GM23338 (cell line): ENCODE measurements at regions not wholly inside any gene's neighbourhood (a gene's known extent, or its start where the extent isn't known, plus 50 kb on each side); places are given as distances from the start of the nearest gene placed in this dataset.

Experiments used
- ATAC-seq: fragments of 200-7000 bp; cut with Tn5 transposase; 3 replicates; pipeline ENCODE4 v1.9.1; 2020
- DNase-seq: peaks from one replicate; pipeline ENCODE4 v3.0.0-alpha.2; 2015; ENCODE audit warnings: low spot score
- H2AFZ ChIP-seq: fragments of 200-600 bp; sonication (generic); 2 replicates; pipeline ENCODE4 v1.8.0; 2016; ENCODE audit warnings: antibody characterized with exemption, mild to moderate bottlenecking, moderate library complexity
- H3F3A ChIP-seq: fragments of 200-600 bp; sonication (generic); replicated peaks from 2 replicates; pipeline ENCODE4 v1.8.0; 2017; ENCODE audit warnings: antibody characterized with exemption, mixed run types, low read depth
- H3K27ac ChIP-seq: fragments of 200-600 bp; sonication (generic); 2 replicates; pipeline ENCODE4 v1.6.1; 2016; ENCODE audit warnings: low read depth
- H3K27me3 ChIP-seq: fragments of 200-600 bp; sonication (generic); 2 replicates; pipeline ENCODE4 v1.8.0; 2016; ENCODE audit warnings: mild to moderate bottlenecking, mixed run types, moderate library complexity; ENCODE audit not compliant: insufficient read depth
- H3K36me3 ChIP-seq: fragments of 200-600 bp; sonication (generic); 2 replicates; pipeline ENCODE4 v1.8.0; 2016; ENCODE audit warnings: mild to moderate bottlenecking; ENCODE audit not compliant: insufficient read depth
- H3K4me1 ChIP-seq: fragments of 200-600 bp; sonication (generic); 2 replicates; pipeline ENCODE4 v1.8.0; 2016; ENCODE audit warnings: mild to moderate bottlenecking, moderate library complexity; ENCODE audit not compliant: insufficient read depth
- H3K4me2 ChIP-seq: fragments of 200-600 bp; sonication (generic); 2 replicates; pipeline ENCODE4 v1.7.1; 2017; ENCODE audit warnings: mixed run types
- H3K4me3 ChIP-seq: fragments of 200-600 bp; sonication (generic); 2 replicates; pipeline ENCODE4 v1.6.1; 2016; ENCODE audit warnings: mixed run types
- H3K79me2 ChIP-seq: fragments of 200-600 bp; sonication (generic); replicated peaks from 2 replicates; pipeline ENCODE4 v1.8.0; 2017; ENCODE audit warnings: mild to moderate bottlenecking; ENCODE audit not compliant: insufficient read depth
- H3K9me2 ChIP-seq: fragments of 200-600 bp; sonication (generic); 2 replicates; pipeline ENCODE4 v1.8.0; 2017; ENCODE audit not compliant: insufficient read depth
- H4K20me1 ChIP-seq: fragments of 200-600 bp; sonication (generic); replicated peaks from 2 replicates; pipeline ENCODE4 v1.8.0; 2017; ENCODE audit warnings: mild to moderate bottlenecking; ENCODE audit not compliant: insufficient read depth
- H3K27ac Mint-ChIP-seq: 2 replicates; pipeline ENCODE4 v1.8.0; 2020; ENCODE audit warnings: inconsistent platforms, mild to moderate bottlenecking, moderate library complexity, mixed read lengths
- H3K27me3 Mint-ChIP-seq: 3 replicates; pipeline ENCODE4 v1.8.0; 2022; ENCODE audit warnings: low read depth, mild to moderate bottlenecking, moderate library complexity, mixed read lengths, inconsistent platforms; ENCODE audit not compliant: insufficient read depth, poor library complexity
- H3K36me3 Mint-ChIP-seq: 3 replicates; pipeline ENCODE4 v1.8.0; 2021; ENCODE audit warnings: low read depth, mild to moderate bottlenecking, inconsistent platforms, moderate library complexity, mixed read lengths
- H3K4me1 Mint-ChIP-seq: 3 replicates; pipeline ENCODE4 v1.8.0; 2020; ENCODE audit warnings: mild to moderate bottlenecking, inconsistent platforms, mixed read lengths
- H3K4me3 Mint-ChIP-seq: 3 replicates; pipeline ENCODE4 v1.8.0; 2021; ENCODE audit warnings: moderate library complexity, mild to moderate bottlenecking, inconsistent platforms, mixed read lengths
- H3K9me3 Mint-ChIP-seq: 3 replicates; pipeline ENCODE4 v1.8.0; 2020; ENCODE audit warnings: moderate library complexity, mild to moderate bottlenecking, inconsistent platforms, mixed read lengths
- CTCF ChIP-seq, 2 experiments: fragments of 200-600 bp in 1 of 2; sonication (generic) in 1 of 2; conservative IDR thresholded peaks; 2 replicates each; pipeline versions ENCODE4 v1.5.1 to v1.6.1; 2016 to 2017; ENCODE audit warnings: antibody characterized with exemption in 2 of 2, low read depth in 2 of 2, mild to moderate bottlenecking in 2 of 2, moderate library complexity in 1 of 2
- EZH2phosphoT487 ChIP-seq: fragments of 200-600 bp; sonication (generic); IDR thresholded peaks from one replicate; pipeline ENCODE4 v1.8.1; 2018; ENCODE audit warnings: antibody characterized with exemption; ENCODE audit not compliant: unreplicated experiment
- JUNB ChIP-seq: IDR thresholded peaks from one replicate; pipeline ENCODE4 v1.6.1; 2016; ENCODE audit warnings: antibody characterized with exemption; ENCODE audit not compliant: unreplicated experiment
- POLR2AphosphoS5 ChIP-seq: IDR thresholded peaks from 2 replicates; pipeline ENCODE4 v1.6.1; 2016; ENCODE audit warnings: antibody characterized with exemption, low read depth
- REST ChIP-seq: IDR thresholded peaks from one replicate; pipeline ENCODE4 v1.6.1; 2018; ENCODE audit warnings: antibody characterized with exemption; ENCODE audit not compliant: unreplicated experiment
- ZNF114 ChIP-seq: fragments of 250-450 bp; sonication (Bioruptor Pico); IDR thresholded peaks from 2 replicates; pipeline ENCODE4 v1.5.0; 2020; ENCODE audit warnings: mild to moderate bottlenecking, moderate library complexity
- ZNF331 ChIP-seq: fragments of 250-450 bp; sonication (Bioruptor Pico); IDR thresholded peaks from 2 replicates; pipeline ENCODE4 v1.5.0; 2020; ENCODE audit warnings: low read depth, mild to moderate bottlenecking, moderate library complexity
- ZNF462 ChIP-seq: fragments of 250-450 bp; sonication (Bioruptor Pico); IDR thresholded peaks from 2 replicates; pipeline ENCODE4 v1.5.0; 2020; ENCODE audit warnings: mild to moderate bottlenecking, moderate library complexity

- Histone ChIP-seq H3K4me3 (no peak overlapping the region), H3K27me3 (no peaks in the 10 kb centered on the region), H3K79me2 (no peaks in the 10 kb centered on the region), H3K4me1 (peaks cover 13% of the 10 kb centered on the region), H3K36me3 (no peaks in the 10 kb centered on the region), H4K20me1 (no peaks in the 10 kb centered on the region), H3K4me2 (no peak overlapping the region), H3K27ac (no peak overlapping the region), H3K9me2 (no peaks in the 10 kb centered on the region), H2AFZ (no peak overlapping the region), H3F3A (no peaks in the 10 kb centered on the region)
- H3K4me3 Mint-ChIP-seq: no peak overlapping the region
- no peaks in the 10 kb centered on the region for H3K9me3 Mint-ChIP-seq
- H3K36me3 Mint-ChIP-seq: no peaks in the 10 kb centered on the region
- no peak for ATAC-seq
- TF ChIP-seq JUNB (no peak), CTCF (conservative IDR thresholded peaks at IDR 0.05; ENCODE audit: low read depth in 2 of 2) (no peak), ZNF114 (CRISPR knock-in tag) (no peak), POLR2AphosphoS5 (no peak), ZNF331 (CRISPR knock-in tag) (no peak), EZH2phosphoT487 (no peak), ZNF462 (no peak), REST (no peak)
- no peak overlapping the region for H3K27ac Mint-ChIP-seq
- DNase-seq: no peak
- peaks cover 17% of the 10 kb centered on the region for H3K4me1 Mint-ChIP-seq
- peaks cover 5% of the 10 kb centered on the region for H3K27me3 Mint-ChIP-seq
These were observed 80.6 kb downstream of the MRPL14 start for GRCh38 chr6:44046516-44047178.
